A549 (cell line): ENCODE measurements at regions not wholly inside any gene's neighbourhood (a gene's known extent, or its start where the extent isn't known, plus 50 kb on each side); places are given as distances from the start of the nearest gene placed in this dataset.

Experiments
- ATAC-seq, 2 experiments: fragments of 200-7000 bp in 1 of 2; fragments of >200 bp in 1 of 2; cut with Nextera tagmentation in 1 of 2; cut with Tn5 transposase in 1 of 2; 3 replicates each; pipeline versions ENCODE4 v1.8.0 to v1.9.1; 2018 to 2020; ENCODE audit warnings: mild to moderate bottlenecking in 1 of 2, moderate library complexity in 1 of 2
- CTCF ChIA-PET: fragments of 300-600 bp; sonication (Branson Sonifier 250); formaldehyde crosslinking; extraction: SDS; loops from one replicate; lab custom pipeline; 2021; ENCODE audit warnings: antibody characterized with exemption, inconsistent platforms; lab: Yijun Ruan, JAX
- POLR2A ChIA-PET: fragments of 350-600 bp; formaldehyde crosslinking; extraction: SDS; loops from one replicate; lab custom pipeline; 2021; ENCODE audit warnings: antibody characterized with exemption, inconsistent platforms; lab: Yijun Ruan, JAX
- DNase-seq, 2 experiments: peaks; one replicate each; pipeline versions ENCODE4 v3.0.0 to v3.0.0-alpha.2; 2011 to 2016; ENCODE audit warnings: low read depth in 1 of 2, low spot score in 1 of 2
- FAIRE-seq: peaks from 2 replicates; lab custom pipeline; 2011; peaks lifted over from hg19 to GRCh38; lab: Jason Lieb, UNC
- H3K27ac ChIP-seq, 2 experiments: fragments of >200 bp; sonication (Bioruptor Twin); formaldehyde crosslinking; 3 replicates each; pipeline ENCODE4 v1.5.1; 2016 to 2017
- H3K4me1 ChIP-seq: fragments of >200 bp; sonication (Bioruptor Twin); formaldehyde crosslinking; 3 replicates; pipeline ENCODE4 v1.6.1; 2016
- H3K4me2 ChIP-seq: fragments of >200 bp; sonication (Bioruptor Twin); formaldehyde crosslinking; 3 replicates; pipeline ENCODE4 v1.6.1; 2016
- H3K4me3 ChIP-seq: fragments of >200 bp; sonication (Bioruptor Twin); formaldehyde crosslinking; 3 replicates; pipeline ENCODE4 v1.5.1; 2016
- H3K9me3 ChIP-seq: fragments of >200 bp; sonication (Bioruptor Twin); formaldehyde crosslinking; 3 replicates; pipeline ENCODE4 v1.6.1; 2016
- CHD4 ChIP-seq: fragments of 200-600 bp; sonication (generic); IDR thresholded peaks from 2 replicates; pipeline ENCODE4 v1.6.1; 2016; ENCODE audit warnings: antibody characterized with exemption, mild to moderate bottlenecking, borderline replicate concordance
- E2F6 ChIP-seq: IDR thresholded peaks from 2 replicates; pipeline ENCODE4 v1.6.1; 2012; ENCODE audit warnings: low read depth, borderline replicate concordance
- ELK1 ChIP-seq: fragments of 150-350 bp; IDR thresholded peaks from 2 replicates; pipeline ENCODE4 v1.6.1; 2014; ENCODE audit warnings: low read depth, mild to moderate bottlenecking, low read length
- FOSL2 ChIP-seq, 2 experiments: fragments of 450-650 bp in 1 of 2; fragments of >200 bp in 1 of 2; sonication (Bioruptor Twin) in 1 of 2; formaldehyde crosslinking; IDR thresholded peaks; 2 replicates each; pipeline versions ENCODE4 v1.5.0 to v1.6.1; 2016 to 2020; ENCODE audit warnings: mild to moderate bottlenecking in 1 of 2, moderate library complexity in 1 of 2
- FOXS1 ChIP-seq: fragments of 250-450 bp; sonication (Bioruptor Pico); IDR thresholded peaks from 2 replicates; pipeline ENCODE4 v1.5.0; 2020; ENCODE audit warnings: mild to moderate bottlenecking, moderate library complexity
- HOXB5 ChIP-seq: fragments of 250-450 bp; sonication (Bioruptor Pico); IDR thresholded peaks from 2 replicates; pipeline ENCODE4 v1.5.0; 2020; ENCODE audit warnings: mild to moderate bottlenecking, moderate library complexity
- KDM5A ChIP-seq: fragments of 200-600 bp; sonication (generic); IDR thresholded peaks from 2 replicates; pipeline ENCODE4 v1.6.1; 2016; ENCODE audit warnings: antibody characterized with exemption, mild to moderate bottlenecking
- MAFK ChIP-seq: fragments of 450-650 bp; IDR thresholded peaks from 2 replicates; pipeline ENCODE4 v1.6.1; 2014; ENCODE audit not compliant: partially characterized antibody
- MYC ChIP-seq: IDR thresholded peaks from 2 replicates; pipeline ENCODE4 v1.6.1; 2012; ENCODE audit warnings: mild to moderate bottlenecking, inconsistent platforms, low read length, improper control_type of control experiment, borderline replicate concordance
- PBX3 ChIP-seq: IDR thresholded peaks from 2 replicates; pipeline ENCODE4 v1.6.1; 2012
- RCOR1 ChIP-seq: fragments of 150-350 bp; IDR thresholded peaks from 2 replicates; pipeline ENCODE4 v1.6.1; 2014; ENCODE audit warnings: antibody characterized with exemption, low read length, low read depth
- RFX5 ChIP-seq: fragments of 450-650 bp; IDR thresholded peaks from 2 replicates; pipeline ENCODE4 v1.7.1; 2014; ENCODE audit warnings: antibody characterized with exemption, mild to moderate bottlenecking, moderate library complexity
- TP53 ChIP-seq: fragments of 250-450 bp; sonication (Bioruptor Pico); IDR thresholded peaks from 2 replicates; pipeline ENCODE4 v1.5.0; 2021; ENCODE audit warnings: mild to moderate bottlenecking, moderate library complexity
- USF2 ChIP-seq: fragments of 450-650 bp; IDR thresholded peaks from 2 replicates; pipeline ENCODE4 v1.6.1; 2014; ENCODE audit warnings: antibody characterized with exemption
- ZFP36 ChIP-seq: fragments of 450-650 bp; IDR thresholded peaks from 2 replicates; pipeline ENCODE4 v1.6.1; 2014; ENCODE audit warnings: borderline replicate concordance; ENCODE audit not compliant: partially characterized antibody
- WGBS: methylation state at CpG from one replicate; pipeline ENCODE4 v1.1.6; 2017; ENCODE audit errors: missing lambda C conversion rate; 5-methylcytosine and 5-hydroxymethylcytosine counted together

- Histone ChIP-seq H3K9me3 (no peaks in the 10 kb centered on the region), H3K4me1 (no peaks in the 10 kb centered on the region), H3K4me2 (no peak overlapping the region), H3K27ac (no peak overlapping the region), H3K4me3 (no peak overlapping the region)
- WGBS, result 38% methylated on average over 10 of the region's 10 CpGs
- no peak for ATAC-seq
- DNase-seq, result peak in 1 of 2 experiments; percentile 12
- CTCF ChIA-PET, result no interaction called here
- no peak for TF ChIP-seq PBX3
- TF ChIP-seq RFX5, result peak; percentile 95
- POLR2A ChIA-PET, result no interaction called here
- no peak for FAIRE-seq
These were observed 2494.9 kb upstream of the PCDH20 start for GRCh38 chr13:63910511-63910910.

GRCh38 chr13:63909726-63910375 lies 2494.2 kb upstream of the PCDH20 start:
- CTCF ChIA-PET, result no interaction called here

GRCh38 chr13:63902141-63902540 lies 2486.5 kb upstream of the PCDH20 start:
- H3K4me3 ChIP-seq, result no peak overlapping the region
- FAIRE-seq, result no peak
- 74% methylated on average over 9 of the region's 9 CpGs for WGBS
- no peak overlapping the region for H3K4me2 ChIP-seq
- no peak for ATAC-seq
- ChIA-PET POLR2A (no interaction called here), CTCF (no interaction called here)
- no peaks in the 10 kb centered on the region for H3K4me1 ChIP-seq
- DNase-seq, result no peak
- H3K27ac ChIP-seq, result no peak overlapping the region
- H3K9me3 ChIP-seq, result no peaks in the 10 kb centered on the region
- no peak for TF ChIP-seq ZFP36
- no peak for TF ChIP-seq KDM5A
- TF ChIP-seq RCOR1, result no peak
- no peak for TF ChIP-seq E2F6
- TF ChIP-seq FOXS1, result no peak
- TF ChIP-seq HOXB5 (CRISPR knock-in tag), result no peak

More at GRCh38 chr13:63909726-63910375, 2494.2 kb upstream of the PCDH20 start:
- DNase-seq, result no peak
- FAIRE-seq, result no peak
- POLR2A ChIA-PET, result no interaction called here
- WGBS, result 42% methylated on average over 6 of the region's 6 CpGs
- ATAC-seq, result no peak
- no peak overlapping the region for H3K4me3 ChIP-seq
- H3K27ac ChIP-seq, result no peak overlapping the region
- H3K9me3 ChIP-seq, result no peaks in the 10 kb centered on the region
- TF ChIP-seq MAFK, result peak; percentile 92
- TF ChIP-seq MYC, result no peak
- TF ChIP-seq, all 56 proteins: peak for 1
- Histone ChIP-seq H3K4me2 (no peak overlapping the region), H3K4me1 (no peaks in the 10 kb centered on the region)

- no peak for TF ChIP-seq TP53 (CRISPR knock-in tag)
- TF ChIP-seq RCOR1, result no peak
- no peak for TF ChIP-seq MAFK
- TF ChIP-seq HOXB5 (CRISPR knock-in tag), result no peak
- TF ChIP-seq ZFP36, result no peak
- TF ChIP-seq ELK1, result no peak
- TF ChIP-seq CHD4, result no peak
- TF ChIP-seq FOXS1, result no peak
- TF ChIP-seq FOSL2 (IDR thresholded peaks at IDR 0.05), result no peak
- TF ChIP-seq FOSL2 (CRISPR knock-in tag; IDR thresholded peaks at IDR 0.05), result no peak
- TF ChIP-seq USF2, result no peak
- TF ChIP-seq MYC, result no peak
- Histone ChIP-seq H3K9me3 (no peaks in the 10 kb centered on the region), H3K4me1 (no peaks in the 10 kb centered on the region), H3K27ac (no peak overlapping the region), H3K4me3 (no peak overlapping the region), H3K4me2 (no peak overlapping the region)
- ATAC-seq, result no peak
- ChIA-PET CTCF (no interaction called here), POLR2A (no interaction called here)
- 43% methylated on average over 5 of the region's 5 CpGs for WGBS
- no peak for FAIRE-seq
- peak in 1 of 2 experiments; percentile 1 for DNase-seq
These were observed 2486.0 kb upstream of the PCDH20 start for GRCh38 chr13:63901630-63902029.
